ENCODE measurements at regions not wholly inside any gene's neighbourhood (a gene's known extent, or its start where the extent isn't known, plus 50 kb on each side); places are given as distances from the start of the nearest gene placed in this dataset.

GRCh38 chr7:119270644-119271043 lies 1002.3 kb upstream of the KCND2 start:
- TF ChIP-seq CTCF (conservative IDR thresholded peaks at IDR 0.05; ENCODE audit: low read length) (no peak), EZH2phosphoT487 (IDR thresholded peaks at IDR 0.05; ENCODE audit: borderline replicate concordance) (no peak)

All from Loucy (cell line).